SU-DHL-6 (cell line): ENCODE measurements at regions not wholly inside any gene's neighbourhood (a gene's known extent, or its start where the extent isn't known, plus 50 kb on each side); places are given as distances from the start of the nearest gene placed in this dataset.

Source experiments
- H2AFZ ChIP-seq: fragments of 200-600 bp; sonication (generic); 2 replicates; pipeline ENCODE4 v1.6.1; 2014; ENCODE audit warnings: low read depth, mild to moderate bottlenecking, moderate library complexity, mixed read lengths, antibody characterized with exemption, low read length; ENCODE audit not compliant: severe bottlenecking
- H3F3A ChIP-seq: fragments of 200-600 bp; shearing (Covaris generic); 2 replicates; pipeline ENCODE4 v1.6.0; 2016; ENCODE audit warnings: antibody characterized with exemption, mild to moderate bottlenecking; ENCODE audit not compliant: insufficient read depth
- H3K27ac ChIP-seq: fragments of 200-600 bp; sonication (generic); 2 replicates; pipeline ENCODE4 v1.5.1; 2016; ENCODE audit warnings: low read depth, mild to moderate bottlenecking, low read length, moderate library complexity, mixed read lengths
- H3K27me3 ChIP-seq: fragments of 200-600 bp; sonication (generic), shearing (Covaris generic); 2 replicates; pipeline ENCODE4 v1.6.0; 2014; ENCODE audit warnings: mild to moderate bottlenecking, low read length
- H3K36me3 ChIP-seq: fragments of 200-600 bp; sonication (generic); 2 replicates; pipeline ENCODE4 v1.6.1; 2014; ENCODE audit warnings: mild to moderate bottlenecking, low read length, mixed read lengths
- H3K4me2 ChIP-seq: fragments of 300-600, 200-600 bp; shearing (Covaris generic), sonication (generic); 2 replicates; pipeline ENCODE4 v1.6.0; 2014; ENCODE audit warnings: low read length, low read depth, mild to moderate bottlenecking; ENCODE audit not compliant: poor library complexity, severe bottlenecking
- H3K4me3 ChIP-seq: fragments of 200-600 bp; sonication (generic); 2 replicates; pipeline ENCODE4 v1.5.1; 2014; ENCODE audit warnings: antibody characterized with exemption, low read length, mild to moderate bottlenecking, mixed read lengths; ENCODE audit not compliant: insufficient read depth, poor library complexity, severe bottlenecking
- H3K79me2 ChIP-seq: fragments of 200-600 bp; sonication (generic); 2 replicates; pipeline ENCODE4 v1.6.1; 2014; ENCODE audit warnings: mild to moderate bottlenecking, low read length, moderate library complexity; ENCODE audit not compliant: insufficient read depth
- H3K9ac ChIP-seq: fragments of 200-600 bp; sonication (generic); 2 replicates; pipeline ENCODE4 v1.7.0; 2014; ENCODE audit warnings: mild to moderate bottlenecking, low read length
- H3K9me2 ChIP-seq: fragments of 200-600 bp; sonication (generic); replicated peaks from 2 replicates; pipeline ENCODE4 v1.6.1; 2014; ENCODE audit warnings: low read length; ENCODE audit not compliant: insufficient read depth
- H3K9me3 ChIP-seq: fragments of 200-600 bp; sonication (generic); 2 replicates; pipeline ENCODE4 v1.6.1; 2014; ENCODE audit warnings: low read length, mixed read lengths; ENCODE audit not compliant: insufficient read depth
- H4K20me1 ChIP-seq: fragments of 200-600 bp; sonication (generic); 2 replicates; pipeline ENCODE4 v1.6.1; 2014; ENCODE audit warnings: low read depth, mild to moderate bottlenecking, antibody characterized with exemption, low read length, moderate library complexity, mixed read lengths
- CTCF ChIP-seq: fragments of 200-600 bp; sonication (generic); IDR thresholded peaks from one replicate; pipeline ENCODE4 v1.5.1; 2017; ENCODE audit warnings: antibody characterized with exemption, mild to moderate bottlenecking, low read length, moderate library complexity; ENCODE audit not compliant: insufficient read depth, poor library complexity, severe bottlenecking
- EZH2phosphoT487 ChIP-seq: fragments of 200-600 bp; sonication (generic), shearing (Covaris generic); conservative IDR thresholded peaks from 2 replicates; pipeline ENCODE4 v1.6.1; 2018; ENCODE audit warnings: mild to moderate bottlenecking, antibody characterized with exemption, low read length, moderate library complexity, mixed read lengths

- Histone ChIP-seq H3K79me2 (no peaks in the 10 kb centered on the region), H3K27ac (no peak overlapping the region), H3K4me3 (no peak overlapping the region), H3F3A (no peaks in the 10 kb centered on the region), H3K27me3 (no peaks in the 10 kb centered on the region), H3K9me3 (no peaks in the 10 kb centered on the region), H2AFZ (no peak overlapping the region), H3K9me2 (no peaks in the 10 kb centered on the region), H3K4me2 (no peak overlapping the region), H3K36me3 (no peaks in the 10 kb centered on the region), H3K9ac (no peak overlapping the region), H4K20me1 (no peaks in the 10 kb centered on the region)
- no peak for TF ChIP-seq EZH2phosphoT487
- TF ChIP-seq CTCF, result no peak
These were observed 803.2 kb downstream of the RAPGEF2 start for GRCh38 chr4:159906051-159906450.

- no peaks in the 10 kb centered on the region for H4K20me1 ChIP-seq
- no peaks in the 10 kb centered on the region for H3F3A ChIP-seq
- no peak overlapping the region for H3K9ac ChIP-seq
- no peak for TF ChIP-seq CTCF
- TF ChIP-seq EZH2phosphoT487, result no peak
- H3K9me3 ChIP-seq, result no peaks in the 10 kb centered on the region
- H2AFZ ChIP-seq, result no peak overlapping the region
- no peak overlapping the region for H3K4me3 ChIP-seq
- H3K36me3 ChIP-seq, result no peaks in the 10 kb centered on the region
- H3K4me2 ChIP-seq, result no peak overlapping the region
- H3K9me2 ChIP-seq, result no peaks in the 10 kb centered on the region
- H3K27ac ChIP-seq, result no peak overlapping the region
- no peaks in the 10 kb centered on the region for H3K27me3 ChIP-seq
- H3K79me2 ChIP-seq, result no peaks in the 10 kb centered on the region
These were observed 803.6 kb downstream of the RAPGEF2 start for GRCh38 chr4:159906517-159906916.

- Histone ChIP-seq H3K36me3 (no peaks in the 10 kb centered on the region), H3K9me2 (no peaks in the 10 kb centered on the region)
These were observed 807.8 kb downstream of the RAPGEF2 start for GRCh38 chr4:159910721-159911120.

More at GRCh38 chr4:159910721-159911120, 807.8 kb downstream of the RAPGEF2 start:
- no peak overlapping the region for H2AFZ ChIP-seq
- TF ChIP-seq EZH2phosphoT487 (no peak), CTCF (no peak)
- H3K4me2 ChIP-seq, result no peak overlapping the region
- no peak overlapping the region for H3K9ac ChIP-seq
- H3K27me3 ChIP-seq, result no peaks in the 10 kb centered on the region
- no peaks in the 10 kb centered on the region for H3F3A ChIP-seq
- H3K79me2 ChIP-seq, result no peaks in the 10 kb centered on the region
- H4K20me1 ChIP-seq, result no peaks in the 10 kb centered on the region
- H3K27ac ChIP-seq, result no peak overlapping the region
- no peaks in the 10 kb centered on the region for H3K9me3 ChIP-seq
- H3K4me3 ChIP-seq, result no peak overlapping the region
